Keratinocyte (primary cell): ENCODE measurements at regions not wholly inside any gene's neighbourhood (a gene's known extent, or its start where the extent isn't known, plus 50 kb on each side); places are given as distances from the start of the nearest gene placed in this dataset.

Source experiments
- DNase-seq: peaks from one replicate; pipeline ENCODE4 v3.0.0-alpha.2; 2011; ENCODE audit warnings: low read depth, missing footprints, low spot score
- FAIRE-seq: peaks from 2 replicates; lab custom pipeline; 2011; peaks lifted over from hg19 to GRCh38; lab: Jason Lieb, UNC
- H2AFZ ChIP-seq: 2 replicates; pipeline ENCODE4 v1.6.0; 2012; ENCODE audit warnings: low read length, control low read depth, inconsistent platforms; ENCODE audit not compliant: control insufficient read depth
- H3K27ac ChIP-seq: 2 replicates; pipeline ENCODE4 v1.5.1; 2011; ENCODE audit warnings: low read length; ENCODE audit not compliant: control insufficient read depth, insufficient read depth
- H3K27me3 ChIP-seq: 3 replicates; pipeline ENCODE4 v1.6.0; 2011; ENCODE audit warnings: low read length; ENCODE audit not compliant: control insufficient read depth, insufficient read depth; ENCODE audit errors: extremely low read depth
- H3K36me3 ChIP-seq, 2 experiments: 2 replicates in 1 of 2; 3 replicates in 1 of 2; pipeline ENCODE4 v1.5.1; 2011; ENCODE audit warnings: low read length in 2 of 2, mild to moderate bottlenecking in 1 of 2; ENCODE audit not compliant: control insufficient read depth in 2 of 2, insufficient read depth in 2 of 2; ENCODE audit errors: extremely low read depth in 1 of 2
- H3K4me1 ChIP-seq: 3 replicates; pipeline ENCODE4 v1.5.1; 2011; ENCODE audit warnings: low read length; ENCODE audit not compliant: control insufficient read depth, insufficient read depth; ENCODE audit errors: extremely low read depth
- H3K4me2 ChIP-seq: 3 replicates; pipeline ENCODE4 v1.6.0; 2011; ENCODE audit warnings: low read depth, low read length; ENCODE audit not compliant: control insufficient read depth, insufficient read depth; ENCODE audit errors: extremely low read depth
- H3K4me3 ChIP-seq, 3 experiments: fragments of 200-600 bp in 1 of 3; sonication (generic) in 1 of 3; 2 replicates in 2 of 3; 3 replicates in 1 of 3; pipeline ENCODE4 v1.5.1; 2011 to 2016; ENCODE audit warnings: low read length in 3 of 3, mild to moderate bottlenecking in 3 of 3, control low read depth in 2 of 3, inconsistent platforms in 1 of 3, low read depth in 1 of 3, mixed read lengths in 1 of 3, mixed run types in 1 of 3, moderate library complexity in 1 of 3; ENCODE audit not compliant: control insufficient read depth in 2 of 3, insufficient read depth in 2 of 3; ENCODE audit errors: extremely low read depth in 1 of 3
- H3K79me2 ChIP-seq: 2 replicates; pipeline ENCODE4 v1.6.0; 2012; ENCODE audit warnings: low read length; ENCODE audit not compliant: control insufficient read depth, insufficient read depth
- H3K9ac ChIP-seq: 3 replicates; pipeline ENCODE4 v1.6.0; 2011; ENCODE audit warnings: low read length; ENCODE audit not compliant: control insufficient read depth, insufficient read depth; ENCODE audit errors: extremely low read depth
- H3K9me1 ChIP-seq: 3 replicates; pipeline ENCODE4 v1.6.0; 2011; ENCODE audit warnings: low read length; ENCODE audit not compliant: control insufficient read depth, insufficient read depth; ENCODE audit errors: extremely low read depth
- H3K9me3 ChIP-seq: 2 replicates; pipeline ENCODE4 v1.5.1; 2012; ENCODE audit warnings: low read depth, low read length; ENCODE audit not compliant: control insufficient read depth
- H4K20me1 ChIP-seq: 3 replicates; pipeline ENCODE4 v1.6.0; 2011; ENCODE audit warnings: low read length; ENCODE audit not compliant: control insufficient read depth, insufficient read depth; ENCODE audit errors: extremely low read depth
- EZH2 ChIP-seq: IDR thresholded peaks from one replicate; pipeline ENCODE4 v1.6.1; 2012; ENCODE audit warnings: inconsistent platforms, mild to moderate bottlenecking, low read length, moderate library complexity
- dilution Hi-C: fragments of 300-500 bp; cut with MboI; formaldehyde crosslinking; loops from one replicate; pipeline ENCODE4 v1.7.0; 2020; ENCODE audit warnings: low sequenced_read_pairs; ENCODE audit not compliant: extremely low pct_ligation_motif_present
- TF ChIP-seq, protein P1 (sequence below), 3 experiments: IDR thresholded peaks in 1 of 3; conservative IDR thresholded peaks in 1 of 3; optimal IDR thresholded peaks in 1 of 3; 2 replicates in 2 of 3; 3 replicates in 1 of 3; pipeline versions ENCODE3 to v1.5.1; 2011; ENCODE audit warnings: low read length in 3 of 3, mild to moderate bottlenecking in 3 of 3, moderate library complexity in 2 of 3, control low read depth in 1 of 3, inconsistent platforms in 1 of 3; ENCODE audit not compliant: insufficient read depth in 2 of 3; ENCODE audit errors: extremely low read depth in 1 of 3

DNA sequence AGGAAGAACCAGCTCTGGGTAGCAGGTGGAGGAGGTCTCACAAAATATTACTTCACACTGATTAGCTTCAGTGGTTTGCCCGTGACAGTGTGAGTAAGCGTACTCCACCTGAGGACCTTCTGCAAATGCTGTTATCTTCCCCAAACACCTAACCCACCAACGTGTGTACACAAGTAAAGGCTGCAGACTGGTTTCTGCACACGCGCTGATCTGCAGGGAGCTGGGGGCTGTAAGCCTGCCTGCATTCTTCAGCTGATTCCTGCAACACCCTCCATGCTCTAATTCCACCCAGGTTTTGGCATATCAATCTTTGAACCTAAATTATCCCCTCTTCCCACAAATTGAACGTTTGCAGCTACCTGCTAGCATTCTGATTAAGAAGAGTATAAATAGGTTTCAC lies 820.2 kb downstream of the TRIML1 start:
- Histone ChIP-seq H4K20me1 (no peaks in the 10 kb centered on the region), H3K36me3 (no peaks in the 10 kb centered on the region), H3K9me1 (no peaks in the 10 kb centered on the region), H3K9me3 (no peaks in the 10 kb centered on the region), H3K27me3 (no peaks in the 10 kb centered on the region), H3K4me3 (no peak overlapping the region), H3K27ac (no peak overlapping the region), H3K4me1 (no peaks in the 10 kb centered on the region), H3K79me2 (no peaks in the 10 kb centered on the region), H3K9ac (no peak overlapping the region), H3K4me2 (no peak overlapping the region), H2AFZ (no peak overlapping the region)
- dilution Hi-C loops: no loop called here
- TF ChIP-seq, protein P1, sequence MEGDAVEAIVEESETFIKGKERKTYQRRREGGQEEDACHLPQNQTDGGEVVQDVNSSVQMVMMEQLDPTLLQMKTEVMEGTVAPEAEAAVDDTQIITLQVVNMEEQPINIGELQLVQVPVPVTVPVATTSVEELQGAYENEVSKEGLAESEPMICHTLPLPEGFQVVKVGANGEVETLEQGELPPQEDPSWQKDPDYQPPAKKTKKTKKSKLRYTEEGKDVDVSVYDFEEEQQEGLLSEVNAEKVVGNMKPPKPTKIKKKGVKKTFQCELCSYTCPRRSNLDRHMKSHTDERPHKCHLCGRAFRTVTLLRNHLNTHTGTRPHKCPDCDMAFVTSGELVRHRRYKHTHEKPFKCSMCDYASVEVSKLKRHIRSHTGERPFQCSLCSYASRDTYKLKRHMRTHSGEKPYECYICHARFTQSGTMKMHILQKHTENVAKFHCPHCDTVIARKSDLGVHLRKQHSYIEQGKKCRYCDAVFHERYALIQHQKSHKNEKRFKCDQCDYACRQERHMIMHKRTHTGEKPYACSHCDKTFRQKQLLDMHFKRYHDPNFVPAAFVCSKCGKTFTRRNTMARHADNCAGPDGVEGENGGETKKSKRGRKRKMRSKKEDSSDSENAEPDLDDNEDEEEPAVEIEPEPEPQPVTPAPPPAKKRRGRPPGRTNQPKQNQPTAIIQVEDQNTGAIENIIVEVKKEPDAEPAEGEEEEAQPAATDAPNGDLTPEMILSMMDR (optimal IDR thresholded peaks at IDR 0.05 in 1 of 3, IDR thresholded peaks at IDR 0.05 in 1 of 3, conservative IDR thresholded peaks at IDR 0.05 in 1 of 3; ENCODE audit: extremely low read depth in 1 of 3, insufficient read depth in 2 of 3, low read length in 3 of 3): no peak
- TF ChIP-seq EZH2: no peak
- DNase-seq (no peak), FAIRE-seq (no peak)

DNA sequence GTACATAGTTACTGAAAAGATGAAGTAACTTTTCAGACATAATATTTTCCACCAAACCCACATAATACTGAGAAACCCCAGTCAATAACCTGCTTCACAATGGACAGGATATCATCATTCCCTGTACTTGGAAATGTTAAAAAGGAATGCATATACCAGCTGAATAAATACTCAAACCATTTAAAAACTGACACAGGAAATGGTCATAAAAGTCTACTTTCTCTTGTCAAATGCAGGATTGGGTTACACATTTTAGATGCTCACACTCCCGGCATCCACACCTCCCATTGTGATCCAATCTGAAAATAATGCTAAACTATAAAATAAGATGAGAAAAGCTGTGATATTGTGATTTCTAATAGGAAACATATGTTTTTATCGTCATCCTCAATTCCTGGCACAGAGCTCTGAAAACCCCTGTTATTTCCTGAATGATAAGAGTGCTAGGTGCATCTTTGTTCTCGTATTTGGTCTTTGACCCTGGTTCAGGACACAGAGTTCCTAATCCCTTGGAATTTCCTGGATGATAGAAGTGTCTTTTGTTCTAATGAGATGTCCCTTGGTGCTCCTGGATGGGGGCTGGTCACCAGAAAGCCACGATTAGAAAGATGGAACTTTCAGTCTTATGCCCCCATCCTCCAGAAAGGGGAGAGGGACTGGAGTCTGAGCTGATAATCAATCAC lies 821.3 kb downstream of the TRIML1 start:
- H3K79me2 ChIP-seq: no peaks in the 10 kb centered on the region
- no peak overlapping the region for H3K27ac ChIP-seq
- H3K4me1 ChIP-seq: no peaks in the 10 kb centered on the region
- dilution Hi-C loops: no loop called here
- no peaks in the 10 kb centered on the region for H3K9me3 ChIP-seq
- DNase-seq: no peak
- no peak overlapping the region for H3K4me2 ChIP-seq
- no peak for FAIRE-seq
- no peaks in the 10 kb centered on the region for H3K27me3 ChIP-seq
- H3K36me3 ChIP-seq: no peaks in the 10 kb centered on the region
- H3K9ac ChIP-seq: no peak overlapping the region
- H4K20me1 ChIP-seq: no peaks in the 10 kb centered on the region
- H3K4me3 ChIP-seq: no peak overlapping the region
- H3K9me1 ChIP-seq: no peaks in the 10 kb centered on the region
- no peak overlapping the region for H2AFZ ChIP-seq
- TF ChIP-seq, protein P1 (optimal IDR thresholded peaks at IDR 0.05 in 1 of 3, IDR thresholded peaks at IDR 0.05 in 1 of 3, conservative IDR thresholded peaks at IDR 0.05 in 1 of 3; ENCODE audit: extremely low read depth in 1 of 3, insufficient read depth in 2 of 3, low read length in 3 of 3): no peak
